Trophoblast cell (in vitro differentiated cells and primary cell): ENCODE measurements at regions not wholly inside any gene's neighbourhood (a gene's known extent, or its start where the extent isn't known, plus 50 kb on each side); places are given as distances from the start of the nearest gene placed in this dataset.

Experiments
- DNase-seq, 2 donors: peaks; one replicate each; pipeline ENCODE4 v3.0.0-alpha.2; 2016
- H2AFZ ChIP-seq: 2 replicates; pipeline ENCODE4 v1.6.1; 2013; ENCODE audit warnings: low read length, moderate library complexity, mild to moderate bottlenecking; ENCODE audit not compliant: insufficient read depth, poor library complexity
- H2AK5ac ChIP-seq: 2 replicates; pipeline ENCODE4 v1.6.1; 2013; ENCODE audit warnings: mild to moderate bottlenecking, low read length
- H2BK120ac ChIP-seq: 2 replicates; pipeline ENCODE4 v1.6.1; 2013; ENCODE audit warnings: low read length, mild to moderate bottlenecking, moderate library complexity; ENCODE audit not compliant: insufficient read depth, poor library complexity
- H2BK12ac ChIP-seq: 2 replicates; pipeline ENCODE4 v1.6.1; 2013; ENCODE audit warnings: mild to moderate bottlenecking, low read length, moderate library complexity
- H2BK5ac ChIP-seq: 2 replicates; pipeline ENCODE4 v1.6.1; 2013; ENCODE audit warnings: low read length, low read depth, moderate library complexity, mild to moderate bottlenecking; ENCODE audit not compliant: poor library complexity
- H3K14ac ChIP-seq: 2 replicates; pipeline ENCODE4 v1.6.1; 2013; ENCODE audit warnings: mild to moderate bottlenecking, low read length
- H3K18ac ChIP-seq: 2 replicates; pipeline ENCODE4 v1.6.1; 2013; ENCODE audit warnings: mild to moderate bottlenecking, low read length
- H3K23ac ChIP-seq: 2 replicates; pipeline ENCODE4 v1.6.1; 2013; ENCODE audit warnings: low read length
- H3K27ac ChIP-seq: 2 replicates; pipeline ENCODE4 v1.5.1; 2013; ENCODE audit warnings: low read depth, mild to moderate bottlenecking, inconsistent platforms, low read length, moderate library complexity
- H3K27me3 ChIP-seq: 2 replicates; pipeline ENCODE4 v1.6.1; 2013; ENCODE audit warnings: inconsistent platforms, mild to moderate bottlenecking, low read length, moderate library complexity; ENCODE audit not compliant: insufficient read depth
- H3K36me3 ChIP-seq, 2 experiments: 1 replicate in 1 of 2; 2 replicates in 1 of 2; pipeline ENCODE4 v1.6.1; 2013; ENCODE audit warnings: low read length in 2 of 2, mild to moderate bottlenecking in 2 of 2, moderate library complexity in 1 of 2; ENCODE audit not compliant: insufficient read depth in 2 of 2, control insufficient read depth in 1 of 2
- H3K4ac ChIP-seq: 2 replicates; pipeline ENCODE4 v1.6.1; 2013; ENCODE audit warnings: low read depth, mild to moderate bottlenecking, low read length, moderate library complexity
- H3K4me1 ChIP-seq, 2 experiments: 1 replicate in 1 of 2; 2 replicates in 1 of 2; pipeline ENCODE4 v1.6.1; 2013; ENCODE audit warnings: low read length in 2 of 2, mild to moderate bottlenecking in 2 of 2, moderate library complexity in 1 of 2; ENCODE audit not compliant: insufficient read depth in 2 of 2, control insufficient read depth in 1 of 2
- H3K4me2 ChIP-seq: 2 replicates; pipeline ENCODE4 v1.6.1; 2013; ENCODE audit warnings: inconsistent platforms, mild to moderate bottlenecking, low read length, moderate library complexity
- H3K4me3 ChIP-seq: 2 replicates; pipeline ENCODE4 v1.5.1; 2013; ENCODE audit warnings: mild to moderate bottlenecking, low read depth, low read length, inconsistent platforms
- H3K79me1 ChIP-seq: one replicate; pipeline ENCODE4 v1.6.1; 2013; ENCODE audit warnings: low read length
- H3K79me2 ChIP-seq: 2 replicates; pipeline ENCODE4 v1.6.1; 2013; ENCODE audit warnings: low read length, mild to moderate bottlenecking; ENCODE audit not compliant: control insufficient read depth, insufficient read depth, poor library complexity
- H3K9ac ChIP-seq: 2 replicates; pipeline ENCODE4 v1.6.1; 2013; ENCODE audit warnings: mild to moderate bottlenecking, low read length
- H3K9me3 ChIP-seq: 2 replicates; pipeline ENCODE4 v1.6.1; 2013; ENCODE audit warnings: low read depth, mild to moderate bottlenecking, control low read depth, inconsistent platforms, low read length; ENCODE audit not compliant: insufficient read depth
- H4K12ac ChIP-seq: 2 replicates; pipeline ENCODE4 v1.6.1; 2013; ENCODE audit warnings: low read depth, mild to moderate bottlenecking, low read length, moderate library complexity
- H4K8ac ChIP-seq: 2 replicates; pipeline ENCODE4 v1.6.1; 2013; ENCODE audit warnings: low read depth, mild to moderate bottlenecking, low read length, moderate library complexity
- H4K91ac ChIP-seq: one replicate; pipeline ENCODE4 v1.6.1; 2013; ENCODE audit warnings: low read depth, mild to moderate bottlenecking, low read length, moderate library complexity
- WGBS: extraction: QIAGEN DNeasy Blood & Tissue Kit; methylation state at CpG from one replicate; pipeline ENCODE4 v1.1.7; 2013; ENCODE audit warnings: missing lambda C conversion rate; ENCODE audit not compliant: insufficient read length, insufficient coverage; ENCODE audit errors: extremely low coverage; 5-methylcytosine and 5-hydroxymethylcytosine counted together

- Histone ChIP-seq H2AK5ac (no peak overlapping the region), H3K4me3 (no peak overlapping the region), H3K18ac (no peak overlapping the region), H4K8ac (no peak overlapping the region), H3K9me3 (peaks cover 3% of the 10 kb centered on the region), H3K27me3 (no peaks in the 10 kb centered on the region), H4K91ac (no peak overlapping the region), H3K4ac (no peak overlapping the region), H3K79me2 (no peaks in the 10 kb centered on the region), H2BK120ac (no peak overlapping the region), H2BK5ac (no peak overlapping the region), H3K36me3 (no peaks in the 10 kb centered on the region), H3K4me1 (no peaks in the 10 kb centered on the region), H3K23ac (no peak overlapping the region), H4K12ac (no peak overlapping the region), H3K14ac (no peak overlapping the region), H3K79me1 (no peaks in the 10 kb centered on the region), H2AFZ (no peak overlapping the region), H3K27ac (no peak overlapping the region), H3K4me2 (no peak overlapping the region), H2BK12ac (no peak overlapping the region), H3K9ac (no peak overlapping the region)
- DNase-seq = no peak
Observed at GRCh38 chr4:120415896-120416295, 349.2 kb upstream of the MAD2L1 start.

GRCh38 chr4:120406960-120407359 lies 340.3 kb upstream of the MAD2L1 start:
- Histone ChIP-seq H4K91ac (no peak overlapping the region), H3K9ac (no peak overlapping the region), H4K8ac (no peak overlapping the region), H3K4me2 (no peak overlapping the region), H2AFZ (no peak overlapping the region), H3K4me3 (no peak overlapping the region), H2BK12ac (no peak overlapping the region), H3K79me2 (no peaks in the 10 kb centered on the region), H3K4me1 (no peaks in the 10 kb centered on the region), H2AK5ac (no peak overlapping the region), H3K23ac (no peak overlapping the region), H3K9me3 (peaks cover 2% of the 10 kb centered on the region), H2BK120ac (no peak overlapping the region), H2BK5ac (no peak overlapping the region), H3K14ac (no peak overlapping the region), H3K27ac (no peak overlapping the region), H3K36me3 (no peaks in the 10 kb centered on the region), H3K18ac (no peak overlapping the region), H4K12ac (no peak overlapping the region), H3K79me1 (no peaks in the 10 kb centered on the region), H3K27me3 (no peaks in the 10 kb centered on the region), H3K4ac (no peak overlapping the region)
- DNase-seq = no peak

GRCh38 chr4:120403296-120403695 lies 336.6 kb upstream of the MAD2L1 start:
- Histone ChIP-seq H4K12ac (no peak overlapping the region), H3K23ac (no peak overlapping the region), H2BK120ac (no peak overlapping the region), H2BK5ac (no peak overlapping the region), H3K27ac (no peak overlapping the region), H3K9me3 (peaks cover 2% of the 10 kb centered on the region), H3K9ac (no peak overlapping the region), H3K4me3 (no peak overlapping the region), H3K36me3 (no peaks in the 10 kb centered on the region), H4K91ac (no peak overlapping the region), H2BK12ac (no peak overlapping the region), H3K14ac (no peak overlapping the region), H3K4me2 (no peak overlapping the region), H2AFZ (no peak overlapping the region), H4K8ac (no peak overlapping the region), H3K4me1 (no peaks in the 10 kb centered on the region), H3K27me3 (no peaks in the 10 kb centered on the region), H3K4ac (no peak overlapping the region), H3K79me2 (no peaks in the 10 kb centered on the region), H3K18ac (no peak overlapping the region), H3K79me1 (no peaks in the 10 kb centered on the region), H2AK5ac (no peak overlapping the region)
- DNase-seq = no peak
- WGBS = no CpG with 5 or more reads among the region's 2 CpGs

DNA sequence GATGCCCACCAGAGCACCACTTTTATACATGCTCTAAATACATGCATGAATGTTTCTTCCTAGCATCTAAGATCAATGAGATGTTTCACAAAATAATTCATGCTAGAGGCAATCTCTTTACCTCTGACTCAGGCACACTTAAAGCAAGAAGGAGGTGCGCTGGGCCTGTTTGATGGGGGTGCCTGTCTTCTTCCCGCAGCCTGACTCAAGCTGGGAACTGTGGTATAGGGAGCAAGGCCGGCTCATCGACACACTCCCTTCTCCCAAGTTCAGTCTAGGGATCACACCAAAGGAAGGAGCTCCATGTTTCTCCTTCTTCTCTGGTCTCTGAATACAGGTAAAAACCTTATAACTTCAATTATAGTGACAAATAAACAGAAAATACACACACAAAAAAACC lies 333.8 kb upstream of the MAD2L1 start:
- Histone ChIP-seq H2AK5ac (no peak overlapping the region), H2BK5ac (no peak overlapping the region), H3K27ac (no peak overlapping the region), H3K4me1 (no peaks in the 10 kb centered on the region), H3K18ac (no peak overlapping the region), H3K23ac (no peak overlapping the region), H3K9ac (no peak overlapping the region), H4K12ac (no peak overlapping the region), H3K4me3 (no peak overlapping the region), H3K36me3 (no peaks in the 10 kb centered on the region), H3K4ac (no peak overlapping the region), H3K79me2 (no peaks in the 10 kb centered on the region), H3K27me3 (no peaks in the 10 kb centered on the region), H2AFZ (no peak overlapping the region), H3K14ac (no peak overlapping the region), H3K9me3 (no peaks in the 10 kb centered on the region), H4K8ac (no peak overlapping the region), H2BK12ac (no peak overlapping the region), H2BK120ac (no peak overlapping the region), H3K79me1 (no peaks in the 10 kb centered on the region), H4K91ac (no peak overlapping the region), H3K4me2 (no peak overlapping the region)
- no CpG with 5 or more reads among the region's 4 CpGs for WGBS
- DNase-seq = no peak

- Histone ChIP-seq H3K4me2 (no peak overlapping the region), H3K79me2 (no peaks in the 10 kb centered on the region), H3K23ac (no peak overlapping the region), H2AFZ (no peak overlapping the region), H4K8ac (no peak overlapping the region), H4K91ac (no peak overlapping the region), H3K4ac (no peak overlapping the region), H3K9ac (no peak overlapping the region), H2BK12ac (no peak overlapping the region), H2BK5ac (no peak overlapping the region), H3K4me1 (no peaks in the 10 kb centered on the region), H3K27me3 (no peaks in the 10 kb centered on the region), H3K4me3 (no peak overlapping the region), H3K79me1 (no peaks in the 10 kb centered on the region), H2BK120ac (no peak overlapping the region), H3K36me3 (no peaks in the 10 kb centered on the region), H4K12ac (no peak overlapping the region), H3K9me3 (no peaks in the 10 kb centered on the region), H3K27ac (no peak overlapping the region), H2AK5ac (no peak overlapping the region), H3K18ac (no peak overlapping the region), H3K14ac (no peak overlapping the region)
- WGBS = no CpG with 5 or more reads among the region's 1 CpG
- DNase-seq = no peak
Observed at GRCh38 chr4:120399826-120400225, 333.2 kb upstream of the MAD2L1 start.
